H9 (cell line): ENCODE measurements at regions not wholly inside any gene's neighbourhood (a gene's known extent, or its start where the extent isn't known, plus 50 kb on each side); places are given as distances from the start of the nearest gene placed in this dataset.

Source experiments
- DNase-seq: peaks from one replicate; pipeline ENCODE4 v3.0.0-alpha.2; 2017
- H2AFZ ChIP-seq: one replicate; pipeline ENCODE4 v1.6.1; 2013; ENCODE audit warnings: mild to moderate bottlenecking, low read length, control low read depth, moderate library complexity
- H2AK5ac ChIP-seq: 2 replicates; pipeline ENCODE4 v1.6.1; 2013; ENCODE audit warnings: low read length, control low read depth, mixed read lengths; ENCODE audit not compliant: insufficient read length
- H2BK120ac ChIP-seq: one replicate; pipeline ENCODE4 v1.6.1; 2013; ENCODE audit warnings: low read depth, mild to moderate bottlenecking, low read length, control low read depth, inconsistent platforms; ENCODE audit not compliant: poor library complexity, severe bottlenecking
- H2BK12ac ChIP-seq: 2 replicates; pipeline ENCODE4 v1.6.1; 2013; ENCODE audit warnings: low read length, control low read depth, mixed read lengths, low read depth; ENCODE audit not compliant: insufficient read length
- H2BK15ac ChIP-seq: 2 replicates; pipeline ENCODE4 v1.6.1; 2013; ENCODE audit warnings: low read depth, low read length, control low read depth
- H2BK20ac ChIP-seq: one replicate; pipeline ENCODE4 v1.6.1; 2013; ENCODE audit warnings: low read depth, mild to moderate bottlenecking, low read length, control low read depth, inconsistent platforms; ENCODE audit not compliant: poor library complexity, severe bottlenecking
- H2BK5ac ChIP-seq: 2 replicates; pipeline ENCODE4 v1.6.1; 2013; ENCODE audit warnings: low read length, control low read depth, mixed read lengths; ENCODE audit not compliant: insufficient read length
- H3K14ac ChIP-seq: 2 replicates; pipeline ENCODE4 v1.6.1; 2013; ENCODE audit warnings: low read length, control low read depth; ENCODE audit not compliant: insufficient read depth
- H3K18ac ChIP-seq: 2 replicates; pipeline ENCODE4 v1.6.1; 2013; ENCODE audit warnings: low read depth, mild to moderate bottlenecking, mixed read lengths, low read length, control low read depth; ENCODE audit not compliant: insufficient read length
- H3K23ac ChIP-seq: 2 replicates; pipeline ENCODE4 v1.6.1; 2013; ENCODE audit warnings: low read length, control low read depth, mixed read lengths, low read depth; ENCODE audit not compliant: insufficient read length
- H3K23me2 ChIP-seq: 2 replicates; pipeline ENCODE4 v1.6.1; 2013; ENCODE audit warnings: low read depth, mild to moderate bottlenecking, mixed read lengths, low read length, control low read depth; ENCODE audit not compliant: insufficient read length, poor library complexity, severe bottlenecking
- H3K27ac ChIP-seq: 2 replicates; pipeline ENCODE4 v1.5.1; 2013; ENCODE audit warnings: low read length, control low read depth, mixed read lengths, low read depth; ENCODE audit not compliant: insufficient read length
- H3K27me3 ChIP-seq: 2 replicates; pipeline ENCODE4 v1.6.1; 2013; ENCODE audit warnings: low read length, control low read depth, inconsistent platforms; ENCODE audit not compliant: insufficient read depth
- H3K4ac ChIP-seq: 2 replicates; pipeline ENCODE4 v1.6.1; 2013; ENCODE audit warnings: low read depth, mild to moderate bottlenecking, control low read depth, inconsistent platforms, low read length, moderate library complexity
- H3K4me1 ChIP-seq: 2 replicates; pipeline ENCODE4 v1.6.1; 2013; ENCODE audit warnings: low read length, control low read depth, inconsistent platforms; ENCODE audit not compliant: insufficient read depth
- H3K4me2 ChIP-seq: 2 replicates; pipeline ENCODE4 v1.6.1; 2013; ENCODE audit warnings: low read length, control low read depth, mixed read lengths; ENCODE audit not compliant: insufficient read length, insufficient read depth
- H3K56ac ChIP-seq: 2 replicates; pipeline ENCODE4 v1.6.1; 2013; ENCODE audit warnings: low read depth, mild to moderate bottlenecking, mixed read lengths, low read length, control low read depth; ENCODE audit not compliant: insufficient read length
- H3K79me1 ChIP-seq: 2 replicates; pipeline ENCODE4 v1.6.1; 2013; ENCODE audit warnings: low read depth, mild to moderate bottlenecking, moderate library complexity, low read length, control low read depth, inconsistent platforms; ENCODE audit not compliant: insufficient read depth, poor library complexity, severe bottlenecking
- H3K79me2 ChIP-seq: 2 replicates; pipeline ENCODE4 v1.6.1; 2013; ENCODE audit warnings: low read length, control low read depth, inconsistent platforms; ENCODE audit not compliant: insufficient read depth
- H3K9ac ChIP-seq: 2 replicates; pipeline ENCODE4 v1.6.1; 2013; ENCODE audit warnings: low read length, control low read depth, mixed read lengths; ENCODE audit not compliant: insufficient read length; ENCODE audit errors: extremely low read depth
- H3K9me3 ChIP-seq: one replicate; pipeline ENCODE4 v1.6.1; 2013; ENCODE audit warnings: low read depth, low read length, inconsistent platforms; ENCODE audit not compliant: control insufficient read depth
- H3T11ph ChIP-seq: one replicate; pipeline ENCODE4 v1.6.1; 2013; ENCODE audit warnings: mild to moderate bottlenecking, low read length, control low read depth, inconsistent platforms
- H4K20me1 ChIP-seq: one replicate; pipeline ENCODE4 v1.6.1; 2013; ENCODE audit not compliant: control insufficient read depth, insufficient read length, insufficient read depth
- H4K5ac ChIP-seq: 2 replicates; pipeline ENCODE4 v1.6.1; 2013; ENCODE audit warnings: low read depth, mild to moderate bottlenecking, mixed read lengths, low read length, control low read depth; ENCODE audit not compliant: insufficient read length
- H4K8ac ChIP-seq: replicated peaks from 2 replicates; pipeline ENCODE4 v1.6.1; 2013; ENCODE audit warnings: low read length, control low read depth, mixed read lengths, low read depth; ENCODE audit not compliant: insufficient read length
- H4K91ac ChIP-seq: 2 replicates; pipeline ENCODE4 v1.6.1; 2013; ENCODE audit warnings: low read depth, mild to moderate bottlenecking, moderate library complexity, mixed read lengths, low read length, control low read depth; ENCODE audit not compliant: insufficient read length
- H3K27ac Mint-ChIP-seq, 3 experiments: 2 replicates in 2 of 3; 3 replicates in 1 of 3; pipeline ENCODE4 v1.8.0; 2020 to 2021; ENCODE audit warnings: mixed read lengths in 3 of 3, mild to moderate bottlenecking in 1 of 3, moderate library complexity in 1 of 3
- H3K27me3 Mint-ChIP-seq: 2 replicates; pipeline ENCODE4 v1.8.0; 2021; ENCODE audit warnings: low read depth, mild to moderate bottlenecking, moderate library complexity, mixed read lengths
- H3K36me3 Mint-ChIP-seq, 3 experiments: 2 replicates in 2 of 3; 3 replicates in 1 of 3; pipeline ENCODE4 v1.8.0; 2020 to 2021; ENCODE audit warnings: low read depth in 3 of 3, mixed read lengths in 3 of 3; ENCODE audit not compliant: insufficient read depth in 1 of 3
- H3K4me1 Mint-ChIP-seq, 2 experiments: 2 replicates each; pipeline ENCODE4 v1.8.0; 2020; ENCODE audit warnings: mixed read lengths in 2 of 2
- H3K4me3 Mint-ChIP-seq, 2 experiments: 2 replicates in 1 of 2; 3 replicates in 1 of 2; pipeline ENCODE4 v1.8.0; 2020 to 2021; ENCODE audit warnings: mild to moderate bottlenecking in 2 of 2, mixed read lengths in 2 of 2, moderate library complexity in 1 of 2
- H3K9me3 Mint-ChIP-seq, 2 experiments: 2 replicates in 1 of 2; 3 replicates in 1 of 2; pipeline ENCODE4 v1.8.0; 2020; ENCODE audit warnings: mild to moderate bottlenecking in 2 of 2, mixed read lengths in 2 of 2, moderate library complexity in 1 of 2
- CTCF ChIP-seq: fragments of 200-600 bp; sonication (generic); conservative IDR thresholded peaks from 3 replicates; pipeline ENCODE4 v1.8.0; 2021; ENCODE audit warnings: antibody characterized with exemption, mild to moderate bottlenecking
- WGBS: extraction: QIAGEN DNeasy Blood & Tissue Kit; methylation state at CpG from one replicate; pipeline ENCODE4 v1.1.7; 2013; ENCODE audit warnings: missing lambda C conversion rate, low lambda C conversion rate, mixed read lengths; ENCODE audit not compliant: insufficient read length; ENCODE audit errors: extremely low coverage; 5-methylcytosine and 5-hydroxymethylcytosine counted together

- H3K4me2 ChIP-seq, result peak overlapping the region; percentile 54
These were observed 73.8 kb upstream of the CPLX2 start for GRCh38 chr5:175797521-175798038.

More at GRCh38 chr5:175797521-175798038, 73.8 kb upstream of the CPLX2 start:
- peaks cover 54% of the 10 kb centered on the region for H3K27me3 Mint-ChIP-seq
- Histone ChIP-seq H3K27ac (no peak overlapping the region), H4K5ac (no peak overlapping the region), H4K20me1 (no peaks in the 10 kb centered on the region), H4K91ac (no peak overlapping the region), H2BK15ac (no peak overlapping the region), H2BK12ac (no peak overlapping the region), H2AFZ (no peak overlapping the region), H3K18ac (no peak overlapping the region), H3K4me1 (no peaks in the 10 kb centered on the region), H3K9ac (no peak overlapping the region), H3K14ac (no peak overlapping the region), H2BK20ac (no peak overlapping the region), H2BK120ac (no peak overlapping the region), H3K79me2 (no peaks in the 10 kb centered on the region), H2AK5ac (no peak overlapping the region), H3T11ph (no peak overlapping the region), H2BK5ac (no peak overlapping the region), H3K56ac (no peak overlapping the region), H3K23ac (no peak overlapping the region), H3K79me1 (no peaks in the 10 kb centered on the region), H3K4ac (no peak overlapping the region), H3K23me2 (peaks cover 14% of the 10 kb centered on the region), H3K9me3 (no peaks in the 10 kb centered on the region), H4K8ac (no peak overlapping the region), H3K27me3 (peaks cover 7% of the 10 kb centered on the region)
- peak overlapping the region; percentile 71 to 87 for H3K4me3 Mint-ChIP-seq
- WGBS, result no CpG with 5 or more reads among the region's 27 CpGs
- no peaks in the 10 kb centered on the region for H3K9me3 Mint-ChIP-seq
- DNase-seq, result peak; percentile 74
- 0 out of 3 replicates have a peak, but pooled peaks have one; percentile 7 for TF ChIP-seq CTCF
- peaks cover 31 to 32% of the 10 kb centered on the region in 2 experiments for H3K4me1 Mint-ChIP-seq
- H3K36me3 Mint-ChIP-seq, result no peaks in the 10 kb centered on the region
- H3K27ac Mint-ChIP-seq, result peak overlapping the region in 1 of 3 experiments; percentile 68; a peak in 1 of 7 replicates
